Activated T-cell treated with anti-CD3 and anti-CD28 coated beads, Interleukin-2, amount 50 U/mL, for 24 hours (primary cell): ENCODE measurements at regions not wholly inside any gene's neighbourhood (a gene's known extent, or its start where the extent isn't known, plus 50 kb on each side); places are given as distances from the start of the nearest gene placed in this dataset.
"Not testable (repeated sequence)": the region's sequence is repeated elsewhere in the genome, so short reads cannot be mapped to it uniquely, and the experiment has no call there.

Source experiments
- DNase-seq: peaks from one replicate; pipeline ENCODE4 v3.0.0-alpha.2; 2020
- H3K27ac Mint-ChIP-seq: 2 replicates; pipeline ENCODE4 v1.8.0; 2020; ENCODE audit warnings: mild to moderate bottlenecking, mixed read lengths
- H3K27me3 Mint-ChIP-seq: 2 replicates; pipeline ENCODE4 v1.8.0; 2020; ENCODE audit warnings: mixed read lengths
- H3K36me3 Mint-ChIP-seq: 2 replicates; pipeline ENCODE4 v1.8.0; 2020; ENCODE audit warnings: low read depth, mixed read lengths
- H3K4me1 Mint-ChIP-seq: 2 replicates; pipeline ENCODE4 v1.8.0; 2020; ENCODE audit warnings: low read depth, mixed read lengths
- H3K4me3 Mint-ChIP-seq: 2 replicates; pipeline ENCODE4 v1.8.0; 2020; ENCODE audit warnings: mild to moderate bottlenecking, moderate library complexity, mixed read lengths
- H3K9me3 Mint-ChIP-seq: 2 replicates; pipeline ENCODE4 v1.8.0; 2020; ENCODE audit warnings: mixed read lengths

GRCh38 chr5:39772307-39772706, 347.5 kb upstream of the DAB2 start:
- Mint-ChIP-seq H3K4me3 (no peak overlapping the region), H3K4me1 (no peaks in the 10 kb centered on the region), H3K27me3 (peaks cover 25% of the 10 kb centered on the region), H3K36me3 (no peaks in the 10 kb centered on the region), H3K27ac (no peak overlapping the region), H3K9me3 (no peaks in the 10 kb centered on the region)
- no peak for DNase-seq

GRCh38 chr5:39767916-39768315, 343.1 kb upstream of the DAB2 start:
- Mint-ChIP-seq H3K27me3 (peaks cover 35% of the 10 kb centered on the region), H3K4me3 (no peak overlapping the region), H3K9me3 (no peaks in the 10 kb centered on the region), H3K36me3 (no peaks in the 10 kb centered on the region), H3K4me1 (no peaks in the 10 kb centered on the region), H3K27ac (no peak overlapping the region)
- no peak for DNase-seq

- no peak for DNase-seq
- Mint-ChIP-seq H3K9me3 (no peaks in the 10 kb centered on the region), H3K4me3 (no peak overlapping the region), H3K27me3 (peaks cover 23% of the 10 kb centered on the region), H3K4me1 (no peaks in the 10 kb centered on the region), H3K36me3 (no peaks in the 10 kb centered on the region), H3K27ac (no peak overlapping the region)
Observed at GRCh38 chr5:39765366-39765765, 340.6 kb upstream of the DAB2 start.

GRCh38 chr5:39762761-39763160, 338.0 kb upstream of the DAB2 start:
- no peaks in the 10 kb centered on the region for H3K4me1 Mint-ChIP-seq
- H3K27me3 Mint-ChIP-seq: peaks cover 16% of the 10 kb centered on the region
- H3K36me3 Mint-ChIP-seq: no peaks in the 10 kb centered on the region
- no peak overlapping the region for H3K4me3 Mint-ChIP-seq
- no peak for DNase-seq
- H3K9me3 Mint-ChIP-seq: no peaks in the 10 kb centered on the region
- H3K27ac Mint-ChIP-seq: no peak overlapping the region

GRCh38 chr5:39761199-39761950, 336.6 kb upstream of the DAB2 start:
- H3K4me3 Mint-ChIP-seq: no peak overlapping the region
- H3K27ac Mint-ChIP-seq: no peak overlapping the region
- no peaks in the 10 kb centered on the region for H3K36me3 Mint-ChIP-seq
- no peak for DNase-seq
- H3K9me3 Mint-ChIP-seq: no peaks in the 10 kb centered on the region
- H3K4me1 Mint-ChIP-seq: no peaks in the 10 kb centered on the region
- peaks cover 7% of the 10 kb centered on the region for H3K27me3 Mint-ChIP-seq

GRCh38 chr5:39760385-39761198, 335.8 kb upstream of the DAB2 start:
- H3K9me3 Mint-ChIP-seq: no peaks in the 10 kb centered on the region
- DNase-seq: no peak
- no peaks in the 10 kb centered on the region for H3K36me3 Mint-ChIP-seq
- H3K27me3 Mint-ChIP-seq: peaks cover 4% of the 10 kb centered on the region
- H3K27ac Mint-ChIP-seq: no peak overlapping the region
- no peaks in the 10 kb centered on the region for H3K4me1 Mint-ChIP-seq
- H3K4me3 Mint-ChIP-seq: no peak overlapping the region

GRCh38 chr5:39759701-39760100, 334.9 kb upstream of the DAB2 start:
- Mint-ChIP-seq H3K27ac (no peak overlapping the region), H3K4me1 (no peaks in the 10 kb centered on the region), H3K27me3 (peaks cover 6% of the 10 kb centered on the region), H3K9me3 (no peaks in the 10 kb centered on the region), H3K36me3 (no peaks in the 10 kb centered on the region), H3K4me3 (no peak overlapping the region)
- DNase-seq: no peak

- Mint-ChIP-seq H3K4me1 (no peaks in the 10 kb centered on the region), H3K27me3 (peaks cover 13% of the 10 kb centered on the region), H3K36me3 (no peaks in the 10 kb centered on the region), H3K4me3 (no peak overlapping the region), H3K27ac (no peak overlapping the region), H3K9me3 (peaks cover 4% of the 10 kb centered on the region)
- no peak for DNase-seq
Observed at GRCh38 chr5:39758426-39758825, 333.6 kb upstream of the DAB2 start.

- no peaks in the 10 kb centered on the region for H3K4me1 Mint-ChIP-seq
- no peak for DNase-seq
- no peaks in the 10 kb centered on the region for H3K36me3 Mint-ChIP-seq
- peaks cover 13% of the 10 kb centered on the region for H3K27me3 Mint-ChIP-seq
- no peak overlapping the region for H3K4me3 Mint-ChIP-seq
- H3K27ac Mint-ChIP-seq: no peak overlapping the region
- H3K9me3 Mint-ChIP-seq: peaks cover 4% of the 10 kb centered on the region
Observed at GRCh38 chr5:39757131-39757530, 332.4 kb upstream of the DAB2 start.

GRCh38 chr5:39755986-39756385, 331.2 kb upstream of the DAB2 start:
- DNase-seq: no peak
- H3K4me3 Mint-ChIP-seq: no peak overlapping the region
- peaks cover 13% of the 10 kb centered on the region for H3K27me3 Mint-ChIP-seq
- H3K4me1 Mint-ChIP-seq: no peaks in the 10 kb centered on the region
- no peak overlapping the region for H3K27ac Mint-ChIP-seq
- H3K9me3 Mint-ChIP-seq: peaks cover 4% of the 10 kb centered on the region
- H3K36me3 Mint-ChIP-seq: no peaks in the 10 kb centered on the region

- no peaks in the 10 kb centered on the region for H3K4me1 Mint-ChIP-seq
- H3K4me3 Mint-ChIP-seq: no peak overlapping the region
- DNase-seq: no peak
- no peak overlapping the region for H3K27ac Mint-ChIP-seq
- peaks cover 13% of the 10 kb centered on the region for H3K27me3 Mint-ChIP-seq
- peaks cover 4% of the 10 kb centered on the region for H3K9me3 Mint-ChIP-seq
- no peaks in the 10 kb centered on the region for H3K36me3 Mint-ChIP-seq
Observed at GRCh38 chr5:39755452-39755851, 330.7 kb upstream of the DAB2 start.

GRCh38 chr5:39753747-39754146, 329.0 kb upstream of the DAB2 start:
- H3K9me3 Mint-ChIP-seq, H3K36me3 Mint-ChIP-seq, H3K4me3 Mint-ChIP-seq, DNase-seq, H3K4me1 Mint-ChIP-seq, H3K27ac Mint-ChIP-seq: not testable (repeated sequence)
- H3K27me3 Mint-ChIP-seq: peaks cover 13% of the 10 kb centered on the region

- Mint-ChIP-seq H3K36me3 (no peaks in the 10 kb centered on the region), H3K9me3 (peaks cover 4% of the 10 kb centered on the region), H3K27ac (no peak overlapping the region), H3K4me1 (no peaks in the 10 kb centered on the region), H3K4me3 (no peak overlapping the region), H3K27me3 (peaks cover 13% of the 10 kb centered on the region)
- DNase-seq: no peak
Observed at GRCh38 chr5:39750661-39751060, 325.9 kb upstream of the DAB2 start.

- no peaks in the 10 kb centered on the region for H3K9me3 Mint-ChIP-seq
Observed at GRCh38 chr5:39742916-39743315, 318.1 kb upstream of the DAB2 start.

GRCh38 chr5:39740404-39740803, 315.6 kb upstream of the DAB2 start:
- Mint-ChIP-seq H3K36me3 (no peaks in the 10 kb centered on the region), H3K9me3 (no peaks in the 10 kb centered on the region), H3K4me1 (no peaks in the 10 kb centered on the region), H3K27me3 (peaks cover 27% of the 10 kb centered on the region), H3K27ac (no peak overlapping the region), H3K4me3 (no peak overlapping the region)
- no peak for DNase-seq

More at GRCh38 chr5:39742916-39743315, 318.1 kb upstream of the DAB2 start:
- H3K4me1 Mint-ChIP-seq: no peaks in the 10 kb centered on the region
- no peaks in the 10 kb centered on the region for H3K36me3 Mint-ChIP-seq
- H3K27ac Mint-ChIP-seq: no peak overlapping the region
- no peak for DNase-seq
- H3K27me3 Mint-ChIP-seq: peaks cover 16% of the 10 kb centered on the region
- H3K4me3 Mint-ChIP-seq: no peak overlapping the region
